ENCODE measurements at regions not wholly inside any gene's neighbourhood (a gene's known extent, or its start where the extent isn't known, plus 50 kb on each side); places are given as distances from the start of the nearest gene placed in this dataset.

- in situ Hi-C loops (cut with MboI), result loop anchor here (5.0 kb wide), 1 partner anchor 431 kb away; no protein-coding TSS in a partner anchor
- H3K9me3 ChIP-seq (replicated peaks; ENCODE audit: control insufficient read depth, insufficient read depth, low read depth, low read length), result no peaks in the 10 kb centered on the region
- intact Hi-C loops (cut with micrococcal nuclease), result no loop called here
- H3K36me3 ChIP-seq (ENCODE audit: control insufficient read depth, insufficient read depth, low read length), result no peaks in the 10 kb centered on the region
- BruUV-seq (replicated peaks), result no TSS peak
- no peak overlapping the region for H3K9ac ChIP-seq (ENCODE audit: insufficient read depth in 1 of 2, low read depth in 2 of 2, low read length in 2 of 2)
- no peak overlapping the region for H3K27ac ChIP-seq (ENCODE audit: extremely low read depth, low read depth, low read length)
- no peak overlapping the region for H3K4me2 ChIP-seq (ENCODE audit: insufficient read depth, low read length)
- no peaks in the 10 kb centered on the region for H3K9me1 ChIP-seq (ENCODE audit: control insufficient read depth, insufficient read depth, low read length)
- no peak overlapping the region for H3K4me3 ChIP-seq
- DNase-seq (ENCODE audit: extremely low read depth in 1 of 4, low spot score in 3 of 4) (no peak), ATAC-seq (no peak), FAIRE-seq (no peak)
- ChIA-PET CTCF (ENCODE audit: low intra/inter-chr PET ratio) (no interaction called here), POLR2A (no interaction called here)
- 5% methylated on average over 6 of the region's 6 CpGs for WGBS (ENCODE audit: insufficient coverage, low coverage, missing lambda C conversion rate)
- peaks cover 9 to 29% of the 10 kb centered on the region in 2 experiments; a peak in 3 of 5 replicates for H3K27me3 ChIP-seq (ENCODE audit: control insufficient read depth in 2 of 2, insufficient read depth in 2 of 2, low read length in 2 of 2)
- H2AFZ ChIP-seq (ENCODE audit: low read depth, low read length), result no peak overlapping the region
- peaks cover 0 to 6% of the 10 kb centered on the region in 2 experiments; a peak in 2 of 5 replicates for H3K4me1 ChIP-seq (replicated peaks in 1 of 2; ENCODE audit: control insufficient read depth in 2 of 2, insufficient read depth in 2 of 2, low read length in 2 of 2)
- 0 out of 2 replicates have a peak, but pooled peaks cover 7% of the 10 kb centered on the region for H4K20me1 ChIP-seq (replicated peaks; ENCODE audit: control insufficient read depth, insufficient read depth, low read length)
- no peaks in the 10 kb centered on the region for H3K79me2 ChIP-seq (ENCODE audit: control insufficient read depth, insufficient read depth, low read length)
- TF ChIP-seq ZNF23 (CRISPR knock-in tag; IDR thresholded peaks at IDR 0.05) (no peak), HLTF (IDR thresholded peaks at IDR 0.05) (no peak), POLR2B (IDR thresholded peaks at IDR 0.05; ENCODE audit: low read depth, partially characterized antibody) (no peak), ZKSCAN1 (IDR thresholded peaks at IDR 0.05; ENCODE audit: low read depth, low read length) (no peak)
These were observed 151.0 kb upstream of the ZNF536 start for GRCh38 chr19:30221176-30221575.

GRCh38 chr19:30222428-30222873 is 149.7 kb upstream of the ZNF536 start:
- H2AFZ ChIP-seq (ENCODE audit: low read depth, low read length), result no peak overlapping the region
- no peaks in the 10 kb centered on the region for H3K36me3 ChIP-seq (ENCODE audit: control insufficient read depth, insufficient read depth, low read length)
- H3K4me2 ChIP-seq (ENCODE audit: insufficient read depth, low read length), result no peak overlapping the region
- peaks cover 12 to 37% of the 10 kb centered on the region in 2 experiments; a peak in 4 of 5 replicates for H3K27me3 ChIP-seq (ENCODE audit: control insufficient read depth in 2 of 2, insufficient read depth in 2 of 2, low read length in 2 of 2)
- H4K20me1 ChIP-seq (replicated peaks; ENCODE audit: control insufficient read depth, insufficient read depth, low read length), result 0 out of 2 replicates have a peak, but pooled peaks cover 7% of the 10 kb centered on the region
- peak; percentile 56 to 71 (median 58) for TF ChIP-seq CTCF (IDR thresholded peaks at IDR 0.05 in 2 of 3, conservative IDR thresholded peaks at IDR 0.05 in 1 of 3; ENCODE audit: insufficient read depth in 2 of 3, low read depth in 1 of 3, low read length in 3 of 3)
- TF ChIP-seq ARNT (IDR thresholded peaks at IDR 0.05), result no peak
- TF ChIP-seq RAD21 (CRISPR knock-in tag; conservative IDR thresholded peaks at IDR 0.05 in 1 of 2, IDR thresholded peaks at IDR 0.05 in 1 of 2), result peak in 1 of 2 experiments; percentile 19; a peak in 1 of 4 replicates
- no peak for TF ChIP-seq MECOM (CRISPR knock-in tag; IDR thresholded peaks at IDR 0.05)
- TF ChIP-seq SP2 (IDR thresholded peaks at IDR 0.05; ENCODE audit: extremely low read depth, low read depth, low read length, poor library complexity, severe bottlenecking), result no peak
- no peak for TF ChIP-seq ZBED1 (IDR thresholded peaks at IDR 0.05)
- no peak for TF ChIP-seq ZNF778 (CRISPR knock-in tag; IDR thresholded peaks at IDR 0.05)
- TF ChIP-seq ZBTB7A (IDR thresholded peaks at IDR 0.05; ENCODE audit: borderline replicate concordance, control insufficient read depth, low read depth, low read length), result peak; percentile 69; the same call in 1 of the 2 replicates
- TF ChIP-seq FOXP1 (CRISPR knock-in tag; IDR thresholded peaks at IDR 0.05), result no peak
- no TSS peak for BruUV-seq (replicated peaks)
- H3K4me1 ChIP-seq (replicated peaks in 1 of 2; ENCODE audit: control insufficient read depth in 2 of 2, insufficient read depth in 2 of 2, low read length in 2 of 2), result peaks cover 0 to 16% of the 10 kb centered on the region in 2 experiments; a peak in 2 of 5 replicates
- ChIA-PET POLR2A (no interaction called here), CTCF (ENCODE audit: low intra/inter-chr PET ratio) (no interaction called here)
- H3K9me3 ChIP-seq (replicated peaks; ENCODE audit: control insufficient read depth, insufficient read depth, low read depth, low read length), result no peaks in the 10 kb centered on the region
- DNase-seq (ENCODE audit: extremely low read depth in 1 of 4, low spot score in 3 of 4), result peak; percentile 31 to 75 (median 71)
- H3K9me1 ChIP-seq (ENCODE audit: control insufficient read depth, insufficient read depth, low read length), result no peaks in the 10 kb centered on the region
- no peak overlapping the region for H3K27ac ChIP-seq (ENCODE audit: extremely low read depth, low read depth, low read length)
- no peak for FAIRE-seq
- under 1% methylated on average over 22 of the region's 39 CpGs for WGBS (ENCODE audit: insufficient coverage, low coverage, missing lambda C conversion rate)
- intact Hi-C loops (cut with micrococcal nuclease), result no loop called here
- in situ Hi-C loops (cut with MboI), result loop anchor here (5.0 kb wide), 1 partner anchor 430 kb away; no protein-coding TSS in a partner anchor
- no peaks in the 10 kb centered on the region for H3K79me2 ChIP-seq (ENCODE audit: control insufficient read depth, insufficient read depth, low read length)
- no peak overlapping the region for H3K9ac ChIP-seq (ENCODE audit: insufficient read depth in 1 of 2, low read depth in 2 of 2, low read length in 2 of 2)
- peak; percentile 96 for ATAC-seq
- H3K4me3 ChIP-seq, result no peak overlapping the region

Measured in K562 (cell line).